GM18868 (cell line): ENCODE measurements at regions not wholly inside any gene's neighbourhood (a gene's known extent, or its start where the extent isn't known, plus 50 kb on each side); places are given as distances from the start of the nearest gene placed in this dataset.

Source experiments
- ATAC-seq: cut with Tn5 transposase; IDR thresholded peaks from one replicate; pipeline ENCODE4 v1.9.1; 2021; ENCODE audit warnings: mild to moderate bottlenecking, moderate library complexity; ENCODE audit not compliant: unreplicated experiment

DNA sequence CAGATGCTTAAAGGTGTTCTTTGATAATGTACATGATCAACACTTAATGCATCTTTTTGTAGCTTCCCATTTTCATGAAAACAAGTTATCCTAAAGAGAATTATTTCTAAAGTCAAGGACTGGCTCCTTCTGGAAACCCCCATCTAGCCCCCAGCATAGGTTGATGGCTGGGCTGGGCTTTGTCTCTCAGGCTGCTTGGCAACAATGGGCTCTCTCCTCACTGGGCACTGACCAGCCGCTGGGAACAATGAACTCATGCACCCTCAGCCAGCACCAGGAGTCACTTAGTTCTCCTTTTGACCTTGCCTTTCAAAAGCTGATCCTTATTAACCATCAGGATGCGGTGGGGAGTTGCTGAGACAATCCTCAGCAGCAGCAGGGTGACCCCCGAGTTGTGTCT is 293.0 kb upstream of the PLXNA2 start:
- no peak for ATAC-seq

DNA sequence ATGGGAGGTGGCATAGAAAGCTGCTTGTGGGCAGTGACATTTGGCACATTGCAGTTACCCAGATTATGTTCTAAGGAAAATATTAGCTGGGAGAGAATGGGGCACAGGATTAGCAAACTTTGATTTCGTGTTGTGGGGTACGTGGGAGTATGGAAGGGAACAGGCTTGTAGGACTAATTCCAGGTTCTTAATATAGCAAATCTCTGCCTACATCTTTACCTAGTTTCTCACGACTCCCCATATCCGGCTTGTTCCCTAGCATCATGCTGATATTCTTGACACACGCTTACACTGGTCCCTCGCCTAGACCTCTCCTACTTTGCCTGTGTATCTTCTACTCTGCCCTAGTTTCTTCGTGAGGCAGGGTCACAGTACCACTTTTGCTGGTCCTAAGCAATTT is 293.9 kb upstream of the PLXNA2 start:
- ATAC-seq = no peak

DNA sequence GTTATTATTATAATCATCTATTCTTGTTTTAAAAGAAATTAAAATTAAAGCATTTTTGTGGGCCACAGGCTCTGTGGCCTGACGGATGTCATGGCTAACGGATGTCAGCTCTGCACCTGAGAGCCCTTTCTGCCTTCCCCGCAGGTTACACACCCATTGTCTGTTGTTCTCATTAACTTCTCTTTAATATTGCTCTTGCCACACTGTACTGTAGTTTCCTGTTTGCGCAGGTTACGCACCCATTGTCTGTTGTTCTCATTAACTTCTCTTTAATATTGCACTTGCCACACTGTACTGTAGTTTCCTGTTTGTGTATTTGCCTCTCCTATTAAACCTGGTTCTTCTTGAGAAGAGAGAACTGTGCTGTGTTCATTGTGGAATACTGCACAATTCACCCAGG is 294.4 kb upstream of the PLXNA2 start:
- ATAC-seq = no peak

DNA sequence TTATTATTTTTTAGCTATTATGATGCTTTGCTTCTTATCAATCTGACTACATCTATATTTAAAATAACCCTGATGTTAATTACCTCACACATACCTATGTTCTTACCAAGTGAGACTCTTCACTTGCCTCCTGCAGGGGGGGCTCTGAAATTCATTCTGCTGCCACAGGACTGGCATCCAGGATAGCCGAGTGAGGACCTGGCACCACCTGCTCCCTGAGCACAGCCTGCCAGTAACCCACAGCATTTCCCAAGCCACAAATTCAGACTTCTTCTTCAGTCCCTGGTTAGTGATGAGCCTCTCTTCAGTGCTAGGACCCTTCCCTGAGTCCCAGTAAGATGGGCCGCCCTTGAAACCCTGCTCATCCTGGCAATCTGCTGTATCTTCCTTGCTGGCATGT is 296.5 kb upstream of the PLXNA2 start:
- ATAC-seq = no peak

DNA sequence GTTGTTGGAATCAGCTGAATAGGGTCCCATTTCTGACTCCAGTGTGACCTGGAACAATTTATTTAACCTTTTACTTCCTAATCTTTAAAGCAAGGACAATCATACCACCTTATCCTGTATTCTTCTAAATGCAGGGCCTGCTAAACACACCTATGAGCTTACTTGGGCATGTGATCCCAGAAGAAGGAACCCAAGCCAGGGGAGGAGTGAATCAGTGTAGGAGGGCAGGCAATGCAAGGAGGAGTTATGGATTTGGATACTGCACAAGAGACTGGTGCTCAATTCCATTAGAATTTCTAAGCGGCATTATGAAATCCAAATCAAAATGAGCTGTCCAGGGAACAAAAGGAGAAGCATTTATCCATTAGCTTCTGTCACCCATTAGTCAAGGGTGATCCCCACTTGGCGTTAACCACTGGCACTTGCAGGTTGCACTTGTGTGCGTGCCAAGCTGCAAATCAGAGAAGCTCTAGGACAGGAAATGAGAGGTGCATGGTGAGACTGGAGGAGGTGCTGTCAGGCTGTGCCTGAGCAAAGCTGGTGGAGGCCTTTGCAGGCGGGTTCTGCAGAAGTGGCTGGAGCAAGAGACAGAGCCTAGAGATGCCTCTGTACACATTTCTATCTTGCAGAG is 297.2 kb upstream of the PLXNA2 start:
- peak; percentile 82 for ATAC-seq

DNA sequence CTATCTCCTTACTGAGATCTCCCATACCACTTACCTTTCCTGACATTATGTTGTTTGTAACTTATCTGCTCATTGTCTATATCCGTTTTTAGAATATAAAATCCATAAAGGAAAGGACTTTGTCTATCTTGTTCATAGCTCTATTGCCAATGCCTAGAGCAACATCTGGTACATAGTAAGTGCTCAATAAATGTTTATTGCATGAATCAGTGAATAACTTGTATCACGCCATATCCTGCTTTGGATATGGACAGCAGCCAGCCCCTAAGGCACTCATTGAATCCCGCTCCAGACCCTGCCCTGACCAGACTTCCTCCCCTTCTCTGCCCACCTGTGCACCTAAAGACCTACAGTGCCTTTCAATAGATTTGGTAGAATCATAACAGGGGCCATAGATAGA is 298.1 kb upstream of the PLXNA2 start:
- no peak for ATAC-seq

DNA sequence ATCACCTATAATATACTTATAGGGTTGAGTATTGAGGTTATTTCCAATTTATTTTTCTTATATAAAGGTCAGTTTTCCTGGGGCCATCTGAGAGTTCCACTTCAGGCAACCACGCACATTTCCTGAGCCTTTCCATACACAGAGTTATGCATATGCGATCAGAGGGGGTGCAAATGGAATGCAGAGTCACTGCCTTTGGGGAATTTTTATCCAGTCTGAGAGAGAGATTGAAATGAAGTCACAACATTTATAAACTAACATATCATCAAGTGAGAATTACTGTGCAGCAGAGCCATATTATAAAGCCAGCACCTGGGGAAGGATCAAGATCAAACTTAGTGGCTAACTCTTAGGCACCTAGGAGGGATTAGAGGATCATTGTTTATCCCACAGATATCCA is 299.9 kb upstream of the PLXNA2 start:
- no peak for ATAC-seq

DNA sequence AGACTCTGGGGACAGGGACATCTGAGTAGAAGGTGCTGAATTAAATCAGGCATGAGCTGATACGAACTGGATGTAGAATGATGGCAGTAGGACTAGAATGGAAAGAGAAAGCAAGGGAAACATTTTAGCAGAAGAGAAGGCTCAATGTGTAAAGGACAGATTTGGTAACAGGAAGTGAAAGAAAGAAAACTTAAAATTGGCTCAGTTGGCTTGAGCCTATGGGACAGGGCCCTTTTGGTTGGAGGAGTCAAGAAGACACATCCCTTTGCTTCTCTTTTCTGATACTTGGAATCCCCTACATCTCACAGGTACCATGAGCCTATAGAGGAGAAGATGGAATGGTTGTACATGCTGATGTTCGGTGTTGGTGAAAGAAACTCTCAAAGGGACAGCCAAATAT is 300.6 kb upstream of the PLXNA2 start:
- peak; percentile 61 for ATAC-seq

DNA sequence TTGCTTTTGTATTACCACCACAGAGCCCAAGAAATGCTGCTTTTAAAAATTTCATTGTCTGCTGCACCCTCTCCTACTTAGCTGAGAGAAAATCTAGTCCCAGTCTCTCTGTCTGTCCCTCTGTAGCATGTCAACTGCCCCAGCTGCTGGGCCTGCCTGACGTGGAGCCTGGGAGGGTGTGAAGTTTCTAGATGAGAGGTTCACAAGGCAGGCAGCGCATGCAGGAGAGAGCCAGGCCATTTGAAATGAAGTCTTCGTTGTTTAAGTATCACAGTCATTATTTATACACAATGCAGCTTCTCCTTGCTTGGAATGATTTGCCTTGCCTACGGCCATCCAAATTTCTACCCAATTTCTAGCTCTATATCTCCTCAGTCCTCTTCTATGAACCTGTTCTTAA is 306.8 kb upstream of the PLXNA2 start:
- no peak for ATAC-seq

DNA sequence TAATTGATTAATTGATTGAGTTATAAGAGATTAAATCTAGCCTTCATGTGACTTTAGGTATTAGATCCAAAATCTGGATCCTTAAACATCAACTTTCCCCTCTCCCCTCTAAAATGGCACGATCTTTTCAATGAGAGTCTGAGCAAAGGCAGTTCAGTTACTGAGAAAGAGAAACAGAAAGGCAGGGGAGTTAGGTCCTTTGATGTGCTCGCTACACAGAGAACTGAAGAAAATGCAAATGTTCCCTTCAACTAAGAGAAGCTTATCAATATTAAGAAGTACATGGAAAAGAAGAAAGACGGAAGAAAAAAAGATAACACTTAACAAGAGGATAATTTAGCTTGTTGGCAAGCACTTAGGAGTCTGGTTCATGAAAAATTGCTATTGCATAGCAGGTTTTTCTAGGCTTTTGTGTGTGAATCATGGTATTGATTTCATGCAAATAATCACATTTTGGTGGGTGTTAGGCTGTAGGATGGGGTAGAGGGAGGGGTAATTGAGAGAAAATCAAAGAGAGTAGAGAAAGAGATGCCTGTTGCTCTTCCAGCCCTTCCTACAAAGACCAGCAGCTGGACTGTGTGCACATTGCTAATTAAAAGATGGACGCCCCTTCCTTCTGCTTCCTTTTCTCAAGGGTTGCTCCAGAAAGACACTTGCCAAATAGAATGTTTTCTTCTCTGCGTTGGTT is 307.6 kb upstream of the PLXNA2 start:
- no peak for ATAC-seq

DNA sequence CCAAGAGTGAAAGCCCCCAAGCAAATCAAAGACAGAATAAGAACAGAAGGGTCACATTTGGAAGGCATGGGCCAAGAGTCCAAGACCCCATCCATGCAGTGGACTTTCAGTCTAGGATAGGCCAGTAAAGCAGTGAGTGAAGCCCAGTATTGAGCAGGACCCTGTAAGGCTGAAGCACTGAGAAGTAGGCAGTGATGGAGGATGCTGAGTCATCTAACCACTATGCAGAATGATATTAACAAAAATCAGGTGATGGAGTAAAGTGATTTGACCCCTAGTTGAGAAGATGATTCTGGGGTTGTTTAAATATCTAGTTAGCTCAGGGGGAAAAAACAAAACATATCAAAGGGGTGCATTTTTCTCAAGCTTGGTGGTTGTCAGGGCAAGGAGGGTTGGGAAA is 308.7 kb upstream of the PLXNA2 start:
- ATAC-seq = no peak

DNA sequence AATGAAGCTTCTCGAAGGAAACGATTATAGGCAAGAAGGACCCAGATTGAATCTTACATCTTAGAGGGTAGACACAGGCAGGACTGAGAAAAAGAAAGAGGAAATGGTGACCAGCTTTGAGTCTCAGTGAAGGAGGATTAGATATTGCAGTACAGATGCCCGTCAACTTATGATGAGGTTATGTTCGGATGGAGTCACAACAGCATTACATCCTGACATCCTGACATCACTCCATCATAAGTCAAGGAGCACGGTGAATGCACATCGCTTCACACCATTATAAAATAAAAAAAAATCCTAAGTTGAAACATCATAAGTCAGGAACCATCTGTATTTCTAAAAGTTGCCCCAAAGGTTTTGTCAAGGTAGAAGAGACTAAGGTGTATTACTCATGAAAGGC is 312.3 kb upstream of the PLXNA2 start:
- no peak for ATAC-seq

DNA sequence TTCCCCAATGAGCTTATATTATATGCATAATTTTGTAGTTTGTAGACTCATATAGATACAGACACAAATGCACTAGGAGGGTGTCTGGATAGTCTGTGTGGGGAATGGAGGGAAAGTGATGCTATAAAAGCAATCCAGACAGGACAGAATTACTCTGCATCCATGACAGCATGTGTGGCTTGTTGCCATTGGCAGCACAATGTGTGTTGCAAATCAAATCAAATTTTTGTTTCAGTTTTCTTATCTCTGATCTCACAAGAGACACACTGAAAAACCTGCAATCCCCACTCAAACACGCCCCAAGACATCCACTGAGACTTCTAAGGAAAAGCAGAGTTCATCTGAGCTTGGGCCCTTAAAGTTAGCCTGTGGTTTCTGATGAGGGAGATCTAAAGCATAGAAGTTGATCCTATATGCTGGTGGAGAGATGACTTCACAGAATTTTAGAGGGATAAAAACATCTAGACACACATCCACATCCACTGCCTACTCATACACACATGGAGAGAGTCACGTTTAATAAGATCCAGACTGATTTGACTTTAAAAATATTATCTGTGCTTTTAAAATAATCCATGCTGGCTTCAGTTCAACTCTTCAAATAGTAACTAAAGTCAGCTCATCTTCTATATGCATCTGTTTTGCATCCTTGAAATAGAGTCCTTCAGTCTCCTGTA is 313.0 kb upstream of the PLXNA2 start:
- ATAC-seq = no peak

DNA sequence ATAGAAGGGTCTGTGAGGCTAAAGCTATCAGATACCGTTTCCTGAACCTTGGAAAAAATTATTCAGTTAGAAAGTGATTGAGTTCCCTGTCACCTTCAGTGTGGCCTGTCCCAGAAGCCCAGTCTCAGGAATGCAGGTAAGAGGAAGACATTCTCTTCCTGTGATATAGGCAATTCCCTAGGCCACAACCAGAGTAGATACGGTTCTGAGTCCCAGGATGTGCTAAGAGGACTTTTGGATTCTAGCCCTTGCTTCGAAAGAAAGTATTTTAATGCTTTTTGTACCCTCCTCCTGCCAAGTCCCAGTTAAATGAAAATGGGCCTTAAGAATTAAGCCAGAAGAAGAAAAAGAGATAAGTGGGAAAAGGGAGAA is 313.5 kb upstream of the PLXNA2 start:
- no peak for ATAC-seq

DNA sequence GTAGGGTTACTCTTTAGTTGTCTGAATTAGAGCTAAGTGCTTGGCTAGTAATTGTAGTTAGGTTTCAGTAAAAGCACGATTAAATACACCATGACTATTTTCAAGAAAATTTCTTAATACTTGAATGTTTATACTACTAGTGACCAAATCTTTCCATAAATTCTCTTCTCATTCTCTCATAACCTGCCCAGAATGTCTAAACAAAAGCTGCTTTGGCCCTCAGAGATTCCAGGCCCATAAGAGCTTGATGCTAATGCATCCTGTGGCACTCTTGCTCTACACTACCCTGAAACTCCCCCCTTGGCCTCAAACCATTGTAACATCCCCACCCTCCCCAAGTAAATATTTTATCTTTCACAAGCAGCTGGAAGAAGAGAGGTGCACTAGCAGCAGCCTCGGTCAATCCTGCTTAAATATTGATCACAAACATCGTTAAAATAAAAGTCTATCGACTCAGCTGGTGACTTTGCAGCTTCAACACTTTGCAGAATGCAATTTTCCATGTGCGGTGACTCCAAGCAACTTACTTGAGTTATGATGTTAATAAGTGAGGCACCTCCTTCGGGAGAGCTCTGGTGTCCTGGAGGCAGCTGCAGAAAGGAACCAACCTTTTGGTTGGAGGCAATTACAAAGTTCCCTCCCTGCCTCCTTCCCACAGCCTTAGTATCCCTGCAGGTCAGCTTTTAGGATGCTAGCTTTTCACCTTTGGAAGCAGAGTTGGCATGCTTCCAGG is 315.6 kb upstream of the PLXNA2 start:
- ATAC-seq = no peak

DNA sequence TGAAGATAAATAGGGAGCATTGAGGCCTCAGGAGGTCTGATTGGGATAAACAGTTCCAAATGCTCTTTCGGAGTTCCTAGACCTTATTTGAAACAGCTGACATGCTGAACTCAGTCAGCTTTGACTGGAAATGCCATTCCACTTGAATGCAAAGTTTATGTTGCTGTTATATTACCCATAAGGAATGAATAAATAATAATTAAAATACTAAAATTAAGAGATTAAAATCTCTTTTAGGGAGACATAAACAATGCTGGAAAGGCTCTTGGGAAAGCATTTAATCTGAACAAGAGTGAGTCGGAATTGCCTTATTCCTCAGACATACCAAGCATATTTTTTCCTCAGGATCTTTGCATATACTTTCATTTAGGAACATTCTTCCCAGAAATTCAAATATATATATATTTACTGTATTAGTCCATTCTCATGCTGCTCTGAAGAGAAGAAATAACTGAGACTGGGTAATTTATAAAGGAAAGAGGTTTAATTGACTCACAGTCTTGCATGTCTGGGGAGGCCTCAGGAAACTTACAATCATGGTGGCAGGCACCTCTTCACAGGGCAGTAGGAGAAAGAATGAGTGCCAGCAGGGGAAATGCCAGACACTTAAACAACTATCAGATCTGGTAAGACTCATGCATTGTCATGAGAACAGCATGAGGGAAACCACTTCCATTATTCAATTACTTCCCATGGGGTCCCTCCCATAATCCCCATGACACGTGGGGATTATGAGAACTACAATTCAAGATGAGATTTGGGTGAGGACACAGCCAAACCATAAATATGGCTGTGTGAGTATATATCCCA is 318.2 kb upstream of the PLXNA2 start:
- ATAC-seq = no peak

DNA sequence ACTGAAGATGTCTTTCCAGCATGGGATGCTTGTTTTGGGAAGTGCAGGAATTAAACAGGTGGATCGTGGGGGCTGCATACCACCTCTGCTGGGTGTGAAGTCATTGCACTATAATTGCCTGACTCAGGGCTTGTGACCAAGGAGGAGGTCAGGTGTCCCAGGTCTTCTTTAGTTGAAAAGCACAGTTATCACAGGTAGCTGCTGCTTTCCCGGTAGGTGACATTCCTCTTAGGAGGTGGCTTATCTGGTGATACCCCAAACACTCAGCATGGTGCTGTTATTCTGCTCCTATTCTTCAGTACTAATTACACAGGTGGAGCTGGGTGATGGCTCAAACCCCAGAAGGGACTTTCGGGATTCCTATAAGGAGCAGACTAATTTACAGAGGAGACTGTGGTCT is 320.3 kb upstream of the PLXNA2 start:
- ATAC-seq = no peak

DNA sequence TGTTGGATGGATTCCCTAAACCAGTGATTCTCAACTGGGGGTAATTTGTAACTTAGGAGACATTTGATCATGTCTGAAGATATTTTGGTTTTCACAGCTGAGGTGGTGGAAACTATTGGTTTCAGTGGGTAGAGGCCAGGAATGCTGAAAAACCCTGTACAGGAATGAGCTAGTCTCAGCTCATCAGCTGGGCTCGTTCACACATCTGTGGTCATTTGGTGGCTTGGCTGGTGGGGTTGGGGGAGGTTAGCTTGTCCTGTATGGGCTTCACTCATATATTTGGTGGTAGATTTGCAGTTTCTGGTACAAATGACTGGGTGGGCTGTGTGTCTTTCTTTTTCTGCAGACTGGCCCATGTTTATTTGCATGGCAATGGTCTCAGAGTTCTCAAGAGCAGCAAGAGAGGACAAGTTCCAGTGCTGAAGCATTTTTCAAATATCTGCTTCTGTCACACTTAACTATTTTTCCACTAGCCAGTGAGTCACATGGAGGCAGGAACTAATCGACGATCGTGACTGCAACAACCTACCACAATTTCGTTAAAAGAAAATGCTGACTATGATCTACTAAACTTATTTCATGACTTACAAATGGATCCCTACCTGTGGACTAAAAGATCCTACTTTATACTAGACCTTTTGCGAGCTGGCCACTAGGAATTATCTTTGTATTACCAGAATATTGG is 321.7 kb upstream of the PLXNA2 start:
- ATAC-seq = no peak

DNA sequence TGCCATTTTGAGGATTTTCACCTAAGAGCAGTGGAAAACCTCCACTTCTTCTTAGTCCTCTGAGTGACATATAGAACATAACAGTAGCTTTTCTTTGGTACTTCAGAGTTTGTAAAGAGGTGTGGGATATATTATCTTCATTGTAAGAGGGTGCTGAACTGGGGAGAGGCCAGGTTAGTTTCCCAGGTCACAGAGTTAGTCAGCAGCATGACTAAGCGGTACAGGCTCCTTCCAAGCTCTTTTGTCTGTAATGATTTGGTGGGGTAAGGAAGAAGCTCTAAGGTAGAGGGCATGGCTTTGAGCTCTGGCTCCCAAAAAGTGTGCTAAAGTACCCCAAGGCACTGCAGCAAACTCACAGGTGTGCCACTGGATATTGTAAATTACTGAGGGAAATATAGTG is 325.0 kb upstream of the PLXNA2 start:
- no peak for ATAC-seq

DNA sequence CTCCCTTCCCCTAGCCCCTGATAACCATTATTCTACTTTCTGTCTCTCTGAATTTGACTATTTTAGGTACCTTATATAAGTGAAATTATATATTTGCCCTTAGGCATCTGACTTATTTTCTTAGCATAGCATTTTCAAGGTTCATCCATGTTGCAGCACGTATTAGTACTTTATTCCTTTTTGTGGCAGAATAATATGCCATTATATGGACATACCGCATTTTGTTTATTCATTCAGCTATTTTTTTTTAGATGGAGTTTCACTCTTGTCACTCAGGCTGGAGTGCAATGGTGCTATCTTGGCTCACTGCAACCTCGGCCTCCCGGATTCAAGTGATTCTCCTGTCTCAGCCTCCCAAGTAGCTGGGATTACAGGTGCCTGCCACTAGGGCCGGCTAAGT is 326.2 kb upstream of the PLXNA2 start:
- ATAC-seq = no peak
